SU-DHL-6 (cell line): ENCODE measurements at regions not wholly inside any gene's neighbourhood (a gene's known extent, or its start where the extent isn't known, plus 50 kb on each side); places are given as distances from the start of the nearest gene placed in this dataset.

Experiments used
- H2AFZ ChIP-seq: fragments of 200-600 bp; sonication (generic); 2 replicates; pipeline ENCODE4 v1.6.1; 2014; ENCODE audit warnings: low read depth, mild to moderate bottlenecking, moderate library complexity, mixed read lengths, antibody characterized with exemption, low read length; ENCODE audit not compliant: severe bottlenecking
- H3F3A ChIP-seq: fragments of 200-600 bp; shearing (Covaris generic); 2 replicates; pipeline ENCODE4 v1.6.0; 2016; ENCODE audit warnings: antibody characterized with exemption, mild to moderate bottlenecking; ENCODE audit not compliant: insufficient read depth
- H3K27ac ChIP-seq: fragments of 200-600 bp; sonication (generic); 2 replicates; pipeline ENCODE4 v1.5.1; 2016; ENCODE audit warnings: low read depth, mild to moderate bottlenecking, low read length, moderate library complexity, mixed read lengths
- H3K27me3 ChIP-seq: fragments of 200-600 bp; sonication (generic), shearing (Covaris generic); 2 replicates; pipeline ENCODE4 v1.6.0; 2014; ENCODE audit warnings: mild to moderate bottlenecking, low read length
- H3K36me3 ChIP-seq: fragments of 200-600 bp; sonication (generic); 2 replicates; pipeline ENCODE4 v1.6.1; 2014; ENCODE audit warnings: mild to moderate bottlenecking, low read length, mixed read lengths
- H3K4me2 ChIP-seq: fragments of 300-600, 200-600 bp; shearing (Covaris generic), sonication (generic); 2 replicates; pipeline ENCODE4 v1.6.0; 2014; ENCODE audit warnings: low read length, low read depth, mild to moderate bottlenecking; ENCODE audit not compliant: poor library complexity, severe bottlenecking
- H3K4me3 ChIP-seq: fragments of 200-600 bp; sonication (generic); 2 replicates; pipeline ENCODE4 v1.5.1; 2014; ENCODE audit warnings: antibody characterized with exemption, low read length, mild to moderate bottlenecking, mixed read lengths; ENCODE audit not compliant: insufficient read depth, poor library complexity, severe bottlenecking
- H3K79me2 ChIP-seq: fragments of 200-600 bp; sonication (generic); 2 replicates; pipeline ENCODE4 v1.6.1; 2014; ENCODE audit warnings: mild to moderate bottlenecking, low read length, moderate library complexity; ENCODE audit not compliant: insufficient read depth
- H3K9ac ChIP-seq: fragments of 200-600 bp; sonication (generic); 2 replicates; pipeline ENCODE4 v1.7.0; 2014; ENCODE audit warnings: mild to moderate bottlenecking, low read length
- H3K9me2 ChIP-seq: fragments of 200-600 bp; sonication (generic); replicated peaks from 2 replicates; pipeline ENCODE4 v1.6.1; 2014; ENCODE audit warnings: low read length; ENCODE audit not compliant: insufficient read depth
- H3K9me3 ChIP-seq: fragments of 200-600 bp; sonication (generic); 2 replicates; pipeline ENCODE4 v1.6.1; 2014; ENCODE audit warnings: low read length, mixed read lengths; ENCODE audit not compliant: insufficient read depth
- H4K20me1 ChIP-seq: fragments of 200-600 bp; sonication (generic); 2 replicates; pipeline ENCODE4 v1.6.1; 2014; ENCODE audit warnings: low read depth, mild to moderate bottlenecking, antibody characterized with exemption, low read length, moderate library complexity, mixed read lengths
- EZH2phosphoT487 ChIP-seq: fragments of 200-600 bp; sonication (generic), shearing (Covaris generic); conservative IDR thresholded peaks from 2 replicates; pipeline ENCODE4 v1.6.1; 2018; ENCODE audit warnings: mild to moderate bottlenecking, antibody characterized with exemption, low read length, moderate library complexity, mixed read lengths
- TF ChIP-seq, protein P1 (sequence below): fragments of 200-600 bp; sonication (generic); IDR thresholded peaks from one replicate; pipeline ENCODE4 v1.5.1; 2017; ENCODE audit warnings: antibody characterized with exemption, mild to moderate bottlenecking, low read length, moderate library complexity; ENCODE audit not compliant: insufficient read depth, poor library complexity, severe bottlenecking

DNA sequence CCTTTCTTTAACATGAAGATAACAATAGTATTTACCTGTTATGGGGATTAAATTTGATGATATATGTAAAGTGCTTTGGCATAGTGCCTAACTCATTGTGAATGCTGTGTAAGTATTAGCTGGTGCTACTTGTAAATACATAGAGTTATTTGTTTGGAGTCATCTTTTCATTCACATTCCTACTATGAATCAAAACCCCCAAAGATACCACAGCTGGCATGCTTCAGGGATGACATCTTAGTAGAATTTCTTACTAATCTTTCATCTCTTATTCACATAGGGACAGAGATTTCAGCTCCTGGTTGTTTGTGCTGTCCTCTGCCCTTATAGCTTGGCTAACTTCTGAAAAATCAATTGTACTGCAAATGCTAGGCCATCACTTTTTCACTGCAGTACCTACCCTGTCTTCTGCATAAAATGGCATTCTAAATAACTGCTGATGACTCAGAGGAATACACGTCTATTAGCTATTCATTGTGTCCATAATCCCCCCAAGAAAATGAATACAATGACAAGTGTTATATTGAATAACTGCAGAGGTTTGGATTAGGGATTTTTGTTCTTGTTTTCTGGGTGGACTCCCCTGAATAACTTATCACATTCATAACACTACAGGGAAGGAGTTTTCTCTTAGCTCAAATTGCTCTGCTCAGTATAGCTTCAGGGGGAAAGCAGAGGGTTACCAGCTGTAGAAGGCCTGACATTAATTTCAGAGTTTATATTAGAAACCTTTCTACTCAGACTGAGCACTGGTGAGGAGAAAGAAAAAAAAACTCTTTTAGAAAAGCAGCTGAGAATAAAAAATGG lies 192.2 kb upstream of the C9orf72 start:
- no peak overlapping the region for H3K27ac ChIP-seq
- H3K9me3 ChIP-seq: no peaks in the 10 kb centered on the region
- H2AFZ ChIP-seq: no peak overlapping the region
- no peak overlapping the region for H3K9ac ChIP-seq
- no peaks in the 10 kb centered on the region for H3K27me3 ChIP-seq
- no peaks in the 10 kb centered on the region for H4K20me1 ChIP-seq
- TF ChIP-seq EZH2phosphoT487: no peak
- TF ChIP-seq, protein P1, sequence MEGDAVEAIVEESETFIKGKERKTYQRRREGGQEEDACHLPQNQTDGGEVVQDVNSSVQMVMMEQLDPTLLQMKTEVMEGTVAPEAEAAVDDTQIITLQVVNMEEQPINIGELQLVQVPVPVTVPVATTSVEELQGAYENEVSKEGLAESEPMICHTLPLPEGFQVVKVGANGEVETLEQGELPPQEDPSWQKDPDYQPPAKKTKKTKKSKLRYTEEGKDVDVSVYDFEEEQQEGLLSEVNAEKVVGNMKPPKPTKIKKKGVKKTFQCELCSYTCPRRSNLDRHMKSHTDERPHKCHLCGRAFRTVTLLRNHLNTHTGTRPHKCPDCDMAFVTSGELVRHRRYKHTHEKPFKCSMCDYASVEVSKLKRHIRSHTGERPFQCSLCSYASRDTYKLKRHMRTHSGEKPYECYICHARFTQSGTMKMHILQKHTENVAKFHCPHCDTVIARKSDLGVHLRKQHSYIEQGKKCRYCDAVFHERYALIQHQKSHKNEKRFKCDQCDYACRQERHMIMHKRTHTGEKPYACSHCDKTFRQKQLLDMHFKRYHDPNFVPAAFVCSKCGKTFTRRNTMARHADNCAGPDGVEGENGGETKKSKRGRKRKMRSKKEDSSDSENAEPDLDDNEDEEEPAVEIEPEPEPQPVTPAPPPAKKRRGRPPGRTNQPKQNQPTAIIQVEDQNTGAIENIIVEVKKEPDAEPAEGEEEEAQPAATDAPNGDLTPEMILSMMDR: no peak
- no peak overlapping the region for H3K4me2 ChIP-seq
- H3K4me3 ChIP-seq: no peak overlapping the region
- no peaks in the 10 kb centered on the region for H3K36me3 ChIP-seq
- H3K9me2 ChIP-seq: no peaks in the 10 kb centered on the region
- H3K79me2 ChIP-seq: no peaks in the 10 kb centered on the region
- no peaks in the 10 kb centered on the region for H3F3A ChIP-seq

DNA sequence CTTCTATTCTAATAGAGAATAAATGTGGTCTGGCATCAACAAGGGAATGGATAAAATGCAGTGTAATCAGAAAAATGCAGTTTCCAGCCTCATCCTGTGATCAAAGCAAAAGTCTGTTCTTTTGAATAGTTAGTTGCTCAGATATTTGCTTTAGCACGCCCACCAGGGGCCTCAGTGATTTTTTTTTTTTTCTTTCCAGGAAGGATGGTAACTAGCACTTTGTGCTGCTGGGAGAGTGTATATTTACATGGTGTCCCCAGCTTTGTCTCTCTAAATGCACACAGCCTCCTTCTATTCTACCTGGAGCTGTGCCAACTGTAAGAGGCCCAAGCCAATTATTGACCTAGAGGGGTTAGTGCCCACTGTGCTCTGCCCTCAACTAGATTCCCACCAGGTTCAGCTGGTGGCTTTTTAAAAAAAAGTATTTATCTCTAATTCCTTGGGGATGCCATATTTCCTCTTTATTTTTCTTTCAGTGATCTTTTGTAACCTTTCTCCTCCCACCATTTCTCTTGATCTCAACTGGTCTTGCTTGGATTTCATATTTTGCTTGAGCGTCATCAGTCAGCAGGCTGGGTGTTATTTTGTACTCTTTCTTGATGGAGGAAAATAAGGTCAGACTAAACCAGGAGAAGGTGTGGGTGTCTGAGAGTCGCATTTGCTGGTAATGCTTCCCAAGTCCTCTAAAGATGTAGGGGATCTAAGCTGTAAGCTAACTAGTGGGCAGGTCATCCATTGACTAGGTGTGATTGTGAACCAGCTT lies 193.0 kb upstream of the C9orf72 start:
- H3K4me3 ChIP-seq: no peak overlapping the region
- H2AFZ ChIP-seq: no peak overlapping the region
- H3K36me3 ChIP-seq: no peaks in the 10 kb centered on the region
- H3K4me2 ChIP-seq: no peak overlapping the region
- H3K79me2 ChIP-seq: no peaks in the 10 kb centered on the region
- H3K9me2 ChIP-seq: no peaks in the 10 kb centered on the region
- no peaks in the 10 kb centered on the region for H3K27me3 ChIP-seq
- TF ChIP-seq, protein P1: no peak
- no peak for TF ChIP-seq EZH2phosphoT487
- H4K20me1 ChIP-seq: no peaks in the 10 kb centered on the region
- no peak overlapping the region for H3K27ac ChIP-seq
- H3K9me3 ChIP-seq: no peaks in the 10 kb centered on the region
- no peak overlapping the region for H3K9ac ChIP-seq
- H3F3A ChIP-seq: no peaks in the 10 kb centered on the region

DNA sequence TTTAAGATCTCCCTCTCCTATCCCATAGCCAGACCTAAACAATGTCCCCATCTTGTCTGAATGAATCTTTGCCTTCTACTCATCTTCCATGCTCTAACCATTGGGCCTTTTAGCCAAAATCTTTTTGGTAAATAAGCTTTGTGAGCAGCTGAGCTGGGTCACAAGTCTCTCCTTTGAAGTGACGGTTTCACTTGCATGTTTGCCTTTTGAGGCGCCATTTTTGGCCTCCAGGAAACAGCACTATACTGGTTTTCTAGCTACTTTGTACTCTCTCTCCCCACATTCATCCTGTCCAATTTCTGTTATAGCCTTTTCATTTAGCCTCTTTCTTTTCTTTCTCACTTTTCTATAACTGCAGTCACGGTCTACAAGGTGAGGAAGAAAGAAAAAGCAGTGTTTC lies 195.5 kb upstream of the C9orf72 start:
- Histone ChIP-seq H3K4me3 (no peak overlapping the region), H3K79me2 (no peaks in the 10 kb centered on the region), H3K4me2 (no peak overlapping the region), H3F3A (no peaks in the 10 kb centered on the region), H3K9me2 (no peaks in the 10 kb centered on the region), H3K27ac (no peak overlapping the region), H4K20me1 (no peaks in the 10 kb centered on the region), H3K36me3 (no peaks in the 10 kb centered on the region), H3K9ac (no peak overlapping the region), H2AFZ (no peak overlapping the region), H3K9me3 (no peaks in the 10 kb centered on the region), H3K27me3 (no peaks in the 10 kb centered on the region)
- TF ChIP-seq EZH2phosphoT487: no peak
- TF ChIP-seq, protein P1: no peak
